NCI-H1048 (cell line): ENCODE measurements at regions not wholly inside any gene's neighbourhood (a gene's known extent, or its start where the extent isn't known, plus 50 kb on each side); places are given as distances from the start of the nearest gene placed in this dataset.

Experiments used
- DNase-seq: peaks from one replicate; lab custom pipeline; 2025; lab: John Stamatoyannopoulos, UW

- DNase-seq, result no peak
Measured at GRCh38 chr14:94682736-94683135, 70.5 kb downstream of the SERPINA3 start.

GRCh38 chr14:94682061-94682516 lies 69.9 kb downstream of the SERPINA3 start:
- DNase-seq, result no peak

- DNase-seq, result no peak
Measured at GRCh38 chr14:94681300-94682060, 69.3 kb downstream of the SERPINA3 start.

GRCh38 chr14:94680862-94681288 lies 68.7 kb downstream of the SERPINA3 start:
- no peak for DNase-seq

- no peak for DNase-seq
Measured at GRCh38 chr14:94679937-94680861, 68.0 kb downstream of the SERPINA3 start.

DNA sequence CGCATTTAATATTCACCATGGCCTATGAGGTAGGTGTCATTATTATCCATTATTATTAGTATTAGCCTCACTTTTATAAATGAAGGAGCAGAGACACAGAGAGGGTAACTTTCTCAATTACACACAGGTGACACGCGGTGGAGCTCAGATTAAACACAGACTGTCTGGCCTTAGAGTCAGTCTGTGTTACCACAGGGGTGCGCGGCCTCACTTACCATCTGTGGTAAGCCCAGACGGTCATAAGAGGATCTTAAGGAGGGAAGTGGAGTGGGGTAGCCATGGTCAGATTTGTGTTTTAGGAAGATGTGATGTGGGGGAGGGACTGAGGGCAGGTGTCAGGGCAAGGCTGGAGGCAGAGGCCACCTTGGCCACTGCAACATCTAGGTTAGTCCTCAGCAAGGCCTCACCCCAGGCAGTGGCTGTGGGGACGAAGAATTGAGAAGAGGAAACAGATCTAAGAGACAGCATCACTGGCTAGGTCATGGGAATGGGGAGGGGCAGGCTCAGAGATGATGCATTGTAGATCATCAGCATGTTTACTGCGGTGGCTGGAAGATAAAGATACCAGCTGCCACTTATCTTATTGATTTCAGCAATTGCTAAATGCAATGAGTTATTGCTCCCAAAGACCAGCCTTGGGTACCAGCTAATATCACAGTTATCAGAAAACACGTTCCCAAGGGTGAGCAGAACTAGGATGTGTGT lies 67.1 kb downstream of the SERPINA3 start:
- DNase-seq, result no peak

- no peak for DNase-seq
Measured at GRCh38 chr14:94677747-94678146, 65.6 kb downstream of the SERPINA3 start.

DNA sequence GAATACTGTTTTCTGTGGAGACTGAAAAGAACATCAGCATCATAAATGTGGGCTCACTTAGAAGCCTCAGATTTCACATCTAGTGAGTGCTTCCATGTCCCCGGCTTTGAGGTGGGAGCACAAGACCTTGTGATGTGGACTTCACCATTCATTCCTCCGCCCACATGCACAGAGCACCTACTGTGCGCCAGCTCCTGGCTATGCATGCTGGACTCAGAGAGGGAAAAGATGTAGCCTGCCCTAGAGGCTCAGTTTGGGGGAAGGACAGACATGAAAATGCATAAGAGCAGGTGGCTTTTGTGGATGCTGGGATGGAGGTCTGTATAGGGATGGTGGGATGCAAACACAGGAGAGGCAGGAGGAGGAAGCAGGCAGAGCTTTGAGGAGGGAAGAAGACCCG lies 65.0 kb downstream of the SERPINA3 start:
- DNase-seq, result no peak

GRCh38 chr14:94676495-94677185 lies 64.4 kb downstream of the SERPINA3 start:
- DNase-seq, result no peak

DNA sequence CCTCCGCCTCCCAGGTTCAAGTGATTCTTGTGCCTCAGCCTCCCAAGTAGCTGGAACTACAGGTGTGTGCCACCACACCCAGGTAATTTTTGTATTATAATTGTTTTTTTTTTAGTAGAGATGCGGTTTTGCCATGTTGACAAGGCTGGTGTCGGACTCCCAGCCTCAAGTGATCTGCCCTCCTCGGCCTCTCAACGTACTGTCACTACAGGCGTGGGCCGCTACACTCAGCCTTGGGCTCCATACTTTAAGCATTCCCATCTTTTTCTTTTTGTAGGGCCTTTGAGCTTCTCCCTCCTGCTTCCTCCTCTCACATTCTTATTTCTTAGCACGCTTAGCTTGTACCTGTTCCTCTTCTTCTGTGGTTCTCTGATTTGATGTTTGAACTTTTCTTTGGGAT lies 62.8 kb downstream of the SERPINA3 start:
- DNase-seq, result no peak

GRCh38 chr14:94673781-94674231 lies 61.6 kb downstream of the SERPINA3 start:
- no peak for DNase-seq
